ENCODE measurements at regions not wholly inside any gene's neighbourhood (a gene's known extent, or its start where the extent isn't known, plus 50 kb on each side); places are given as distances from the start of the nearest gene placed in this dataset.
"Not testable (repeated sequence)": the region's sequence is repeated elsewhere in the genome, so short reads cannot be mapped to it uniquely, and the experiment has no call there.

DNA sequence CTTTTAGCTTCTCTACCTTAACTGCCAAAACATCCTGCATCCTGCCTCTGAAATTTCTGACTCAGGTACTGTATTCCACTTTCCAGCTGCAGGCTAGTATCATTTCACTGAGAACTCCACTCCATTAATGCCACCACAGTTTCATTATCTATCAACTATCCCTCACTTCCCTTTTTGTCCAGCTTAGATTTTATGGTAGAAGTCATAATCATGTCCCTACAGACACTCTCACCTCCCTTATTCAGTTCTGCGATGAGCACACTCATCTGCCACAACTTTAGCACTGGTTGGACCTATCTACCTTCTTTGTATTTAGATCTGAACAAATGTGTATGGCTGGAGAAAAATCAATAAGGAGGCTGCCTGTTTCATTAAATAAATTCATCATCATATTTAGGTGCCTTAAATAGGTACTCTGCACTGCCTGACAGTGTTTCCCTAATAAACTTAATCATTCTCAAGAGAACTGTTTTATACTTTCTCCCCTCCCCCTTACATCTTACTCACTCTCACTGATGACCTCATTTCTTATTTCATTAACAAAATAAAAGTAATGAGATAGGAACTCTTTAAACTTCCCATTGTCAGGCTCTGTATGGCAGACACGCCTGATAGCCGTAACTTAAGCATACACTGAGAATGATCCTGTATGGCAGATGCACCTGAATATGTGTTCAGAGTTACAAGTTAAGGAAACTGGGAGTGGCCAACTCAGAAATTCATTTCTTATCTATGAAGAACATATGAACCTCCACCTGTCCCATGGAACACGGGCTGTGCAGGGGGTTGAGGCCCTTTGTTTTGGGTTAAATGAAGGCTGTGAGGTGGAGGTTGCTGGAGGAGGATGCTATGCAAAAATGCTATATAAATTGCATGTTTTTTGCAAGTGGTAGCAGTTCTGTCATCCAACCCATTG lies 95.3 kb upstream of the MAN1A1 start:
- no peaks in the 10 kb centered on the region for H3K9me3 ChIP-seq (ENCODE audit: insufficient read depth, low read depth, low read length)
- no peak overlapping the region for H3K9ac ChIP-seq (ENCODE audit: low read depth, low read length)
- no peak overlapping the region for H3K4me3 ChIP-seq (ENCODE audit: low read length)
- no peaks in the 10 kb centered on the region for H3K4me1 ChIP-seq (ENCODE audit: insufficient read depth, low read length)
- H3K27me3 ChIP-seq (ENCODE audit: insufficient read depth, low read length): no peaks in the 10 kb centered on the region
- H3K27ac ChIP-seq (ENCODE audit: low read length): no peak overlapping the region
- H3K36me3 ChIP-seq (ENCODE audit: insufficient read depth, low read depth, low read length): no peaks in the 10 kb centered on the region

DNA sequence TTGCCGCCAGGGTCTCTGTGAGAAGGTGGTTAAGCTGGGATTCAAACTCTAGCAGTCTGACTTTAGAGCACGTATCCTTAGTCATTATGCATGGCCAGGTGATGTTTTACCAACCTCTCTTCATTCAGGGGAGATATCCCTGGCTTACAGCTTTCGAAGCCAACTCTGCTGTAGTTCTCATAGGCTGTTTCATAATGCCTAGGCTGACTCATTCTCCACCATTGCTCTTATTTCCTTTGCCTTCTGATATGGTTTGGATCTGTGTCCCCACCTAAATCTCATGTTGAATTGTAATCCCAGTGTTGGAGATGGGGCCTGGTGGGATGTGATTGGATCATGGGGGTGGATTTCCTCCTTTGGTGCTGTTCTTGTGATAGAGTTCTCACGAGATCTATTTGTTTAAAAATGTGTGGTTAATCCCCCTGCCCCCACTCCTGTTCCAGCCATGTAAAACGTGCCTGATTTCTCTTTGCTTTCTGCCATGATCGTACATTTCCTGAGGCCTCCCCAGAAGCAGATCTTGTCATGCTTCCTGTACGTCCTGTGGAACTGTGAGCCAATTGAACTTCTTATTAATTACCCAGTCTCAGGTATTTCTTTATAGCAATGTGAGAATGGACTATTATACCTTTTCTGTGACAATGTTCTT lies 94.6 kb upstream of the MAN1A1 start:
- no peak overlapping the region for H3K9ac ChIP-seq (ENCODE audit: low read depth, low read length)
- H3K27ac ChIP-seq (ENCODE audit: low read length): no peak overlapping the region
- no peak overlapping the region for H3K4me3 ChIP-seq (ENCODE audit: low read length)
- H3K36me3 ChIP-seq (ENCODE audit: insufficient read depth, low read depth, low read length): no peaks in the 10 kb centered on the region
- no peaks in the 10 kb centered on the region for H3K9me3 ChIP-seq (ENCODE audit: insufficient read depth, low read depth, low read length)
- no peaks in the 10 kb centered on the region for H3K4me1 ChIP-seq (ENCODE audit: insufficient read depth, low read length)
- H3K27me3 ChIP-seq (ENCODE audit: insufficient read depth, low read length): no peaks in the 10 kb centered on the region

DNA sequence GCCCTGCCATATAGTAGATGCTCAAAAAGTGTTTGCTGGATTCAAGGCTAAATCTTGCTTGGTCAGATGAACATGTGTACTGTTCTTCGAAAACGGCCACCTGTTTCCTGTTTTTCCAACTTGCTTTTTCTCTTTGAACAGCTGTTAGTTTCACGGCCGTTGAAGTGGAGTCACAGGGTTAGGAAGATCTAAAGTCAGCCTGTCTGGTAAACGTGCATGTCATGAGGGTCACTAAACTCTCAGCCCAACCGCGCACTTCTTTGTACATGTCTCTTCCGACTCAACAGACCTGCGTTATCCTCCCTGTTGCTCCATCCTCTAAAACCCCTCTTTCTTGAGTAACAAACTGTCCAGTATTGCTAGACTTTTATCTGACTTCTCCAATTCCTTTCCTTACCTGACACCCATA lies 93.2 kb upstream of the MAN1A1 start:
- no peak overlapping the region for H3K9ac ChIP-seq (ENCODE audit: low read depth, low read length)
- no peak overlapping the region for H3K4me3 ChIP-seq (ENCODE audit: low read length)
- no peaks in the 10 kb centered on the region for H3K27me3 ChIP-seq (ENCODE audit: insufficient read depth, low read length)
- no peaks in the 10 kb centered on the region for H3K36me3 ChIP-seq (ENCODE audit: insufficient read depth, low read depth, low read length)
- H3K9me3 ChIP-seq (ENCODE audit: insufficient read depth, low read depth, low read length): no peaks in the 10 kb centered on the region
- no peak overlapping the region for H3K27ac ChIP-seq (ENCODE audit: low read length)
- no peaks in the 10 kb centered on the region for H3K4me1 ChIP-seq (ENCODE audit: insufficient read depth, low read length)

DNA sequence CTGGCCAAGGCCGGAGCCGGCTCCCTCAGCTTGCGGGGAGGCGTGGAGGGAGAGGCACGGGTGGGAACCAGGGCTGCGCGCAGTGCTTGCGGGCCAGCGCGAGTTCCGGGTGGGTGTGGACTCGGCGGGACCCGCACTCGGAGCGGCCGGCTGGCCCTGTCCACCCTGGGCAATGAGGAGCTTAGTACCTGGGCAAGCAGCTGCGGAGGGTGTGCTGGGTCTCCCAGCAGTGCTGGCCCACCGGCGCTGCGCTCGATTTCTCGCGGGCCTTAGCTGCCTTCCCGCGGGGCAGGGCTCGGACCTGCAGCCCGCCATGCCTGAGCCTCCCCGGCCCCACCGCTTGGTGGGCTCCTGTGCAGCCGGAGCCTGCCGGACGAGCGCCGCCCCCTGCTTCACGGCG lies 91.4 kb upstream of the MAN1A1 start:
- Histone ChIP-seq H3K36me3 (ENCODE audit: insufficient read depth, low read depth, low read length) (no peaks in the 10 kb centered on the region), H3K4me3 (ENCODE audit: low read length) (no peak overlapping the region), H3K4me1 (ENCODE audit: insufficient read depth, low read length) (no peaks in the 10 kb centered on the region), H3K9ac (ENCODE audit: low read depth, low read length) (no peak overlapping the region), H3K27ac (ENCODE audit: low read length) (no peak overlapping the region), H3K9me3 (ENCODE audit: insufficient read depth, low read depth, low read length) (no peaks in the 10 kb centered on the region), H3K27me3 (ENCODE audit: insufficient read depth, low read length) (no peaks in the 10 kb centered on the region)

DNA sequence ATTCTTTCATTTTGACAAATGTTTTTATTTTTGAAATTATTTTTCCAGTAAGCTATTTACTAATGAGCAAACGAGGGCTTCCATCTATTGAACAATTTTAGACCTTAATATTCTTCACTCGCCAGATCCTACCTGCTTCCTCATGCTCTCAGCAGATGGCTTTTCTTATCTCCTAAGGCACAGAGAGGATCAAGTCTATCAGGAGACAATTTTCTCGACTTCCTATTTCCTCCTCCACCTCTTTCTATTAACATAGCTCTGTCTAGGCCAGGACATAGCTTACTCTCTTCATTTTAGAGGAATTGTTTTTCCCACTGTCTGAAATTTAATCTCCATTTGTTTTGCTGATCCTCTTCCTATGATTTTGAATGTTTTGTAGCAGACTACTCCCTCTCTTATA lies 87.0 kb upstream of the MAN1A1 start:
- Histone ChIP-seq H3K27ac (ENCODE audit: low read length) (no peak overlapping the region), H3K9me3 (ENCODE audit: insufficient read depth, low read depth, low read length) (no peaks in the 10 kb centered on the region), H3K27me3 (ENCODE audit: insufficient read depth, low read length) (no peaks in the 10 kb centered on the region), H3K9ac (ENCODE audit: low read depth, low read length) (no peak overlapping the region), H3K36me3 (ENCODE audit: insufficient read depth, low read depth, low read length) (no peaks in the 10 kb centered on the region), H3K4me3 (ENCODE audit: low read length) (no peak overlapping the region), H3K4me1 (ENCODE audit: insufficient read depth, low read length) (no peaks in the 10 kb centered on the region; the same call in 1 of the 2 replicates)

DNA sequence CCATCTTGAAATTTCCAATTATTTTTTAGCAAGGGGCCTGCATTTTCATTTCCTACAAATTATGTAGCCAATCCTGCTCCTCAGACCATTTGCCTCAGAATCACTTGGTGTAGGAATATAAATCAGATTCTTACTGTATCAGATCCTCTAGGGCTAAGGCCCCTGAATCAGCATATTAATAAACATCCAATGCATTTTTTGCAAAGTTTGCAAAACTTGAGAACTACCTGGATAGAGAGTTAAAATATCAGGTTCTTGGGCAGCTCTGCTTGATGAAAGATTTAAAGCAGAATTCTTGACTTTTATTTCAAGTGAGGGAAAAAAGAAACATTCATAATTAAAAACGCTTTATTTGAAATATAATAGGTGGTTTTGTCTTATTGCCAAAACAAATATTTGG lies 82.2 kb upstream of the MAN1A1 start:
- H3K4me1 ChIP-seq (ENCODE audit: insufficient read depth, low read length): no peaks in the 10 kb centered on the region; the same call in 1 of the 2 replicates
- H3K36me3 ChIP-seq (ENCODE audit: insufficient read depth, low read depth, low read length): no peaks in the 10 kb centered on the region
- H3K27me3 ChIP-seq (ENCODE audit: insufficient read depth, low read length): no peaks in the 10 kb centered on the region
- no peak overlapping the region for H3K9ac ChIP-seq (ENCODE audit: low read depth, low read length)
- H3K9me3 ChIP-seq (ENCODE audit: insufficient read depth, low read depth, low read length): no peaks in the 10 kb centered on the region
- H3K27ac ChIP-seq (ENCODE audit: low read length): no peak overlapping the region
- H3K4me3 ChIP-seq (ENCODE audit: low read length): no peak overlapping the region

DNA sequence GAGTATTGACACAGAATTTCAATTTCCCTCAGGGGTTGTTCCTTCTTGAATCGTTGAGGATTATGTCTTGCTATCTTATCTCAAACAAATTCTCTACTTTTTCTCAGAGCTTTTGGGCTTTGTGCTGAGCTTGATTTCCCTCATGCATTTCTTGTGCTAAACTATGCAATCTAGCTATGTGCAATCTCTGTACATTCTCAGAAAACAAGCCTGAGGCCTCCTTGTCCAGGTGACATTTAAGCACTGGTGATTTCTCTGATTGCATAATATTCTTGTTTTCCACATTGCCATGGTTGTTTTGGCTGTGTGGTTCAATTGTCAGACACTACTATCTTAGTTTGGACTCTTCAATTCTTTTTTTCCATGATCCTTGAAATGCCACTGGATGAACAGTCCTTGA lies 81.2 kb upstream of the MAN1A1 start:
- H3K4me1 ChIP-seq (ENCODE audit: insufficient read depth, low read length): no peaks in the 10 kb centered on the region; the same call in 1 of the 2 replicates
- no peaks in the 10 kb centered on the region for H3K9me3 ChIP-seq (ENCODE audit: insufficient read depth, low read depth, low read length)
- H3K4me3 ChIP-seq (ENCODE audit: low read length): no peak overlapping the region
- H3K27me3 ChIP-seq (ENCODE audit: insufficient read depth, low read length): no peaks in the 10 kb centered on the region
- no peak overlapping the region for H3K27ac ChIP-seq (ENCODE audit: low read length)
- H3K36me3 ChIP-seq (ENCODE audit: insufficient read depth, low read depth, low read length): no peaks in the 10 kb centered on the region
- H3K9ac ChIP-seq (ENCODE audit: low read depth, low read length): no peak overlapping the region

DNA sequence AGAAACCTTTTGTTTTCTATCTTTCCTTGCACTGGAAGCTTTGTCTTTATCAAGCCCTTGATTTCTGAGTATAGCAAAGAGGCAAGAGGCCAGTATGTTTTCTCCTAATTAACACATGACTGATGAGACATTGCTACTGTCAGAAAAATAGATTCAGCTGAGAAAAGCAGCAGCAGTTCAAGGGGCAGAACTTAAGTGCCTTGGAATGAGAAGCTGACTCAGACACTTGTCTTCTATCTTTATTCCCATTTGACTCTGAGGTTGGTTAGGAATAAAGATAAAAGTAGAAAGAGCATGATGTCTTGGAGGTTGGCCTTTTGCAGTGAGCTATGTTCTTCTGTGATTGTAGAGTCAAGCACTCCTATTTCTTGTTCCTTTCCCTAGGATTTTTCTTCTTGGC lies 79.1 kb upstream of the MAN1A1 start:
- no peak overlapping the region for H3K4me3 ChIP-seq (ENCODE audit: low read length)
- no peaks in the 10 kb centered on the region for H3K27me3 ChIP-seq (ENCODE audit: insufficient read depth, low read length)
- H3K36me3 ChIP-seq (ENCODE audit: insufficient read depth, low read depth, low read length): no peaks in the 10 kb centered on the region
- H3K9ac ChIP-seq (ENCODE audit: low read depth, low read length): no peak overlapping the region
- H3K4me1 ChIP-seq (ENCODE audit: insufficient read depth, low read length): no peaks in the 10 kb centered on the region; the same call in 1 of the 2 replicates
- no peak overlapping the region for H3K27ac ChIP-seq (ENCODE audit: low read length)
- H3K9me3 ChIP-seq (ENCODE audit: insufficient read depth, low read depth, low read length): no peaks in the 10 kb centered on the region

DNA sequence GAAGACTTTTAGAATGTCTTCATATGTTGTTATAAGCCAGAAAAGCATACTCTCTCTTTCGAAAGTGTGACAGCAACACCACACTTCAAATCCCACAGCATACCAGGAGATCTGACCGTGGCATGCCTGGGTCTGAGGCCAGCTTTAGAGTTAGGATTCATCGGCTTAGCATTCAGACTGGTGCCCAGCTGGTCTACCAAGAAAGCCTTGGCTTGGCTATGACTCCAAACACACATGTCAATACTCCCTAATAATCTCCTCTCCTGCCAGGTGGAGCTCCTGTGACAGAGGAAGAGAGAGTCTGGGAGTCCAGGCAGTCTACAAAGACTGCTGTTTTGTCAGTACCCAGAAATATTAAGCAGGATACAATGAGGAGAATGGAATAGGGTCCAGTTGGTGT lies 77.1 kb upstream of the MAN1A1 start:
- H3K9ac ChIP-seq (ENCODE audit: low read depth, low read length): no peak overlapping the region
- H3K4me3 ChIP-seq (ENCODE audit: low read length): no peak overlapping the region
- 0 out of 2 replicates have a peak, but pooled peaks cover 3% of the 10 kb centered on the region for H3K9me3 ChIP-seq (ENCODE audit: insufficient read depth, low read depth, low read length)
- no peaks in the 10 kb centered on the region for H3K27me3 ChIP-seq (ENCODE audit: insufficient read depth, low read length)
- no peaks in the 10 kb centered on the region for H3K4me1 ChIP-seq (ENCODE audit: insufficient read depth, low read length)
- no peaks in the 10 kb centered on the region for H3K36me3 ChIP-seq (ENCODE audit: insufficient read depth, low read depth, low read length)
- H3K27ac ChIP-seq (ENCODE audit: low read length): no peak overlapping the region

DNA sequence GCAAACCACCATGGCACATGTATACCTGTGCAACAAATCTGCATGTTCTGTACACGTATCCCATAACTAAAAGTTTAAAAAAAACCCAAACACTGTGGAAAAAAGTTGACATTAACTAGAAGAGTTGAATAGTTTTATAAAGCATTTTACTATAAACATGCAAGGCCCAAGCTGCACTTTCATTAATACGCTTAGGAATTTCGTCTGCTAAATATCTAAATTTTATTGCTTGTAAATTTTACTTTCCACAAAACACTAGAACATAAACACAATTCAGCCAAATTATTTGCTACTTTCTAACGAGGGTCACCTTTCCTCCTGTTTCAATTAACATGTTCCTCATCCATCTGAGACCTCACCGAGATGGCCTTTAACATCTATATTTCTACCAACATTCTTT lies 74.4 kb upstream of the MAN1A1 start:
- H3K27me3 ChIP-seq (ENCODE audit: insufficient read depth, low read length): no peaks in the 10 kb centered on the region
- no peak overlapping the region for H3K9ac ChIP-seq (ENCODE audit: low read depth, low read length)
- no peaks in the 10 kb centered on the region for H3K36me3 ChIP-seq (ENCODE audit: insufficient read depth, low read depth, low read length)
- H3K4me3 ChIP-seq (ENCODE audit: low read length): no peak overlapping the region
- H3K27ac ChIP-seq (ENCODE audit: low read length): no peak overlapping the region
- H3K9me3 ChIP-seq (ENCODE audit: insufficient read depth, low read depth, low read length): 0 out of 2 replicates have a peak, but pooled peaks cover 3% of the 10 kb centered on the region
- H3K4me1 ChIP-seq (ENCODE audit: insufficient read depth, low read length): no peaks in the 10 kb centered on the region

DNA sequence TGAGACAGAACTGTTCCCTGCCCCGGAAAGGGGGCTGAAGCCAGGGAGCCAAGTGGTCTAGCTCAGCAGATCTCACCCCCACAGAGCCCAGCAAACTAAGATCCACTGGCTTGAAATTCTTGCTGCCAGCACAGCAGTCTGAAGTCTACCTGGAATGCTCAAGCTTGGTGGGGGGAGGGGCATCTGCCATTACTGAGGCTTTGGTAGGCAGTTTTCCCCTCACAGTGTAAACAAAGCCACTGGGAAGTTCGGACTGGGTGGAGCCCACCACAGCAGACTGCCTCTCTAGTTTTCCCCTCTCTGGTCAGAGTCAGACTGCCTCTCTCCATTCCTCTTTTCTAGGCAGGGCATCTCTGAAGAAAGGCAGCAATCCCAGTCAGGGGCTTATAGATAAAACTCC lies 68.5 kb upstream of the MAN1A1 start:
- not testable (repeated sequence) for H3K36me3 ChIP-seq (ENCODE audit: insufficient read depth, low read depth, low read length); H3K4me3 ChIP-seq (ENCODE audit: low read length); H3K4me1 ChIP-seq (ENCODE audit: insufficient read depth, low read length); H3K9ac ChIP-seq (ENCODE audit: low read depth, low read length); H3K9me3 ChIP-seq (ENCODE audit: insufficient read depth, low read depth, low read length); H3K27ac ChIP-seq (ENCODE audit: low read length); H3K27me3 ChIP-seq (ENCODE audit: insufficient read depth, low read length)

DNA sequence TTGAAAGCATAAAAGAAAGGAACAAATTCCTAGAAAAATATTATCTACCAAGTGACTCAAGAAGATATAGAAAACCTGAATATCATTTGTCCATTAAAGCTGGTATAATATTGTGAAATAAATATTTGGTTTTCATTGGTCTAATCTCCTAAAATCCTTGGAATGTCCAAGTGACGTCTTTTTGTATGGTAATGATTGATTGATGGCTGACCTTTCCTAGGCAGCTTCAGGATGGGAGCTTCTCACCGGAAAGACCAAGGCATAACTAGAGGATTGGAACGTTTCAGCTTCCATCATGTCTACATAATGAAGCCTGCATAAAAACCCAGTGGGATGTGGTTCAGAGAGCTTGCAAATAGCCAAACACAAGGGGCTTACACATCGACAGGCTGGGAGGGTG lies 57.6 kb upstream of the MAN1A1 start:
- Histone ChIP-seq H3K4me3 (ENCODE audit: low read length) (no peak overlapping the region), H3K27ac (ENCODE audit: low read length) (no peak overlapping the region), H3K9me3 (ENCODE audit: insufficient read depth, low read depth, low read length) (no peaks in the 10 kb centered on the region), H3K9ac (ENCODE audit: low read depth, low read length) (no peak overlapping the region), H3K4me1 (ENCODE audit: insufficient read depth, low read length) (no peaks in the 10 kb centered on the region), H3K36me3 (ENCODE audit: insufficient read depth, low read depth, low read length) (no peaks in the 10 kb centered on the region), H3K27me3 (ENCODE audit: insufficient read depth, low read length) (no peaks in the 10 kb centered on the region)
